ENCODE measurements at regions not wholly inside any gene's neighbourhood (a gene's known extent, or its start where the extent isn't known, plus 50 kb on each side); places are given as distances from the start of the nearest gene placed in this dataset.

DNA sequence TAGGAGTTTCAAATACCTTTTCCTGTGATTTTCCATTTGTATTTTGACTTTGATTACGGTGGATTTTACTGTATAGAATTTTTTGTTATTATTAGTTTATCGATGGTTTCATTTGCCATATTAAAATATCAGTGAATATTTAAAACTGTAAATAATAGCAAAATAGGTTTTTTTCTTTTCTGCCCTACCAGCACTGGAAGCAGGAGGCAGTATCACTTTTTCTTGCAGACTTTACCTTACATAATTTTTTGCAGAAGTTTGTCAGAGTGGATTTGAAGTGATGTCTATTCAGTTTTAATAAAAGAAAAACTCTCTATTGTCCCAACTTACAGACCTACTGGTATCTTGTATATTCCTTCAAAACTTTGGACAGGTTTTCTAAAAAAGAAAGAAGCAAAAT is 213.6 kb downstream of the CENPF start:
- Histone ChIP-seq H3K4me3 (ENCODE audit: control extremely low read depth in 1 of 5, extremely low read depth in 1 of 5, insufficient read depth in 1 of 5, low read depth in 2 of 5, low read length in 4 of 5) (no peak overlapping the region), H2AFZ (ENCODE audit: insufficient read depth, low read depth, low read length, poor library complexity, severe bottlenecking) (no peak overlapping the region), H3K4me2 (replicated peaks; ENCODE audit: low read depth, low read length, poor library complexity, severe bottlenecking) (no peak overlapping the region), H3K9me3 (ENCODE audit: control extremely low read depth in 1 of 3, control insufficient read depth in 2 of 3, insufficient read depth in 1 of 3, low read length in 2 of 3) (peaks cover 0 to 2% (median 0%) of the 10 kb centered on the region in 3 donors), H3K9ac (ENCODE audit: low read length) (no peak overlapping the region), H3K27me3 (replicated peaks in 1 of 4; ENCODE audit: control extremely low read depth in 1 of 4, control insufficient read depth in 3 of 4, insufficient read depth in 4 of 4, low read length in 3 of 4) (no peaks in the 10 kb centered on the region), H4K20me1 (ENCODE audit: control insufficient read depth, insufficient read depth, low read length, poor library complexity, severe bottlenecking) (no peaks in the 10 kb centered on the region), H3K4me1 (ENCODE audit: control insufficient read depth in 2 of 2, insufficient read depth in 2 of 2, low read length in 2 of 2) (no peaks in the 10 kb centered on the region), H3K79me2 (ENCODE audit: control insufficient read depth, insufficient read depth, low read length) (no peaks in the 10 kb centered on the region), H3K27ac (ENCODE audit: low read length in 2 of 2) (no peak overlapping the region), H3K36me3 (replicated peaks in 1 of 2; ENCODE audit: control extremely low read depth in 1 of 2, control insufficient read depth in 1 of 2, extremely low read depth in 1 of 2, insufficient read depth in 2 of 2, low read length in 1 of 2) (no peaks in the 10 kb centered on the region)
- H3K4me1 Mint-ChIP-seq, result no peaks in the 10 kb centered on the region
- ChIA-PET POLR2A (no interaction called here), CTCF (no interaction called here)
- H3K27ac Mint-ChIP-seq, result no peak overlapping the region
- H3K9me3 Mint-ChIP-seq (ENCODE audit: insufficient read depth), result peaks cover 3% of the 10 kb centered on the region
- DNase-seq (no peak), ATAC-seq (ENCODE audit: low read depth) (no peak)
- TF ChIP-seq, protein P1, sequence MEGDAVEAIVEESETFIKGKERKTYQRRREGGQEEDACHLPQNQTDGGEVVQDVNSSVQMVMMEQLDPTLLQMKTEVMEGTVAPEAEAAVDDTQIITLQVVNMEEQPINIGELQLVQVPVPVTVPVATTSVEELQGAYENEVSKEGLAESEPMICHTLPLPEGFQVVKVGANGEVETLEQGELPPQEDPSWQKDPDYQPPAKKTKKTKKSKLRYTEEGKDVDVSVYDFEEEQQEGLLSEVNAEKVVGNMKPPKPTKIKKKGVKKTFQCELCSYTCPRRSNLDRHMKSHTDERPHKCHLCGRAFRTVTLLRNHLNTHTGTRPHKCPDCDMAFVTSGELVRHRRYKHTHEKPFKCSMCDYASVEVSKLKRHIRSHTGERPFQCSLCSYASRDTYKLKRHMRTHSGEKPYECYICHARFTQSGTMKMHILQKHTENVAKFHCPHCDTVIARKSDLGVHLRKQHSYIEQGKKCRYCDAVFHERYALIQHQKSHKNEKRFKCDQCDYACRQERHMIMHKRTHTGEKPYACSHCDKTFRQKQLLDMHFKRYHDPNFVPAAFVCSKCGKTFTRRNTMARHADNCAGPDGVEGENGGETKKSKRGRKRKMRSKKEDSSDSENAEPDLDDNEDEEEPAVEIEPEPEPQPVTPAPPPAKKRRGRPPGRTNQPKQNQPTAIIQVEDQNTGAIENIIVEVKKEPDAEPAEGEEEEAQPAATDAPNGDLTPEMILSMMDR (IDR thresholded peaks at IDR 0.05), result no peak
- no peak for TF ChIP-seq EZH2 (IDR thresholded peaks at IDR 0.05; ENCODE audit: borderline replicate concordance, insufficient read depth, low read depth, low read length, poor library complexity, severe bottlenecking)
- H3K27me3 Mint-ChIP-seq, result no peaks in the 10 kb centered on the region
- no peak overlapping the region for H3K4me3 Mint-ChIP-seq
- no CpG with 5 or more reads among the region's 2 CpGs for whole genome bisulfite sequencing (ENCODE audit: insufficient coverage)
- intact Hi-C loops (cut with micrococcal nuclease), result no loop called here

DNA sequence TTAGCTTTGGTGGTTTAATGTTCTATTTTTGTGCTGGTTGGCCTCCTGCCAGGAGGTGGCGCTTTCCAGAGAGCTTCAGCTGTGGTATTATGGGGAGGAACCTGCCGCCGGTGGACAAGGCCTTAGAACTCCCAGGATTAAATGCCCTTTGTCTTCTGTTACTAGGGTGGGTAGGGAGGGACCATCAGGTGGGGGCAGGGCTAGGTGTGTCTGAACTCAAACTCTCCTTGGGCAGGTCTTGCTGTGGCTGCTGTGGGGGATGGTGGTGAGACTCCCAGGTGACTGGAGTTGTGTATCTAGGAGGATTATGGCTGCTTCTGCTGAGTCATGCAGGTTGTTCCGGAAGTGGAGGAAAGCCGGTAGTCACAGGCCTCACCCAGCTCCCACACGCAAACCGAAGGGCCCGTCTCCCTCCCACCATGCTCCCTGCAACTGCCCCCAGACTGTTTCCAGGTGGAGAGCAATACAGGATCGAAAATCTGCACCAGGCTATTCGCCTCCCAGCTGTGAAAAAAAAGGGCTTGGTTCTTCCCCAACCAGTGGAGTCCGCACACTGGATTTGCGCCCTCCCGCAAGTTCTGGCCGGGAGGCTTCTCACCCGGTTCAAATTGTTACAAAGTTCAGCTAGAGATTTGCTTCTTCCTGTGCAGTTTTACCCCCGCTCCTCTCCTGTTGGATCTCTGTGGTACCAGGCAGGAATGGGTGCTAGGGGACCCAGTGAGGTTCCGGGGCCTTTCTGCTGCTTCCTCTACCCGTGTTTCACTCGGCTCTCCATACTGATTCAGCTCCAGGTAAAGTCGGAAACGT is 220.5 kb downstream of the CENPF start:
- Mint-ChIP-seq H3K27me3 (no peaks in the 10 kb centered on the region), H3K9me3 (ENCODE audit: insufficient read depth) (peaks cover 2% of the 10 kb centered on the region), H3K4me3 (no peak overlapping the region), H3K4me1 (no peaks in the 10 kb centered on the region), H3K27ac (no peak overlapping the region)
- ChIA-PET CTCF (no interaction called here), POLR2A (no interaction called here)
- no peak for ATAC-seq (ENCODE audit: low read depth)
- Histone ChIP-seq H3K36me3 (replicated peaks in 1 of 2; ENCODE audit: control extremely low read depth in 1 of 2, control insufficient read depth in 1 of 2, extremely low read depth in 1 of 2, insufficient read depth in 2 of 2, low read length in 1 of 2) (no peaks in the 10 kb centered on the region), H3K4me3 (ENCODE audit: control extremely low read depth in 1 of 5, extremely low read depth in 1 of 5, insufficient read depth in 1 of 5, low read depth in 2 of 5, low read length in 4 of 5) (no peak overlapping the region), H3K79me2 (ENCODE audit: control insufficient read depth, insufficient read depth, low read length) (no peaks in the 10 kb centered on the region), H2AFZ (ENCODE audit: insufficient read depth, low read depth, low read length, poor library complexity, severe bottlenecking) (no peak overlapping the region), H3K27ac (ENCODE audit: low read length in 2 of 2) (no peak overlapping the region), H3K4me2 (replicated peaks; ENCODE audit: low read depth, low read length, poor library complexity, severe bottlenecking) (no peak overlapping the region), H3K9me3 (ENCODE audit: control extremely low read depth in 1 of 3, control insufficient read depth in 2 of 3, insufficient read depth in 1 of 3, low read length in 2 of 3) (peaks cover 0 to 4% (median 0%) of the 10 kb centered on the region in 3 donors), H4K20me1 (ENCODE audit: control insufficient read depth, insufficient read depth, low read length, poor library complexity, severe bottlenecking) (no peaks in the 10 kb centered on the region), H3K27me3 (replicated peaks in 1 of 4; ENCODE audit: control extremely low read depth in 1 of 4, control insufficient read depth in 3 of 4, insufficient read depth in 4 of 4, low read length in 3 of 4) (no peaks in the 10 kb centered on the region), H3K4me1 (ENCODE audit: control insufficient read depth in 2 of 2, insufficient read depth in 2 of 2, low read length in 2 of 2) (no peaks in the 10 kb centered on the region), H3K9ac (ENCODE audit: low read length) (no peak overlapping the region)
- WGBS (ENCODE audit: insufficient coverage), result 81% methylated on average over 16 of the region's 21 CpGs
- DNase-seq, result no peak
- TF ChIP-seq, protein P1 (IDR thresholded peaks at IDR 0.05), result no peak
- no peak for TF ChIP-seq EZH2 (IDR thresholded peaks at IDR 0.05; ENCODE audit: borderline replicate concordance, insufficient read depth, low read depth, low read length, poor library complexity, severe bottlenecking)
- intact Hi-C loops (cut with micrococcal nuclease), result no loop called here
